Stimulated activated CD4-positive, alpha-beta T cell treated with anti-CD3 and anti-CD28 coated beads, Interleukin-2, amount 100 ng/mL, for 48 hours (primary cell): ENCODE measurements at regions not wholly inside any gene's neighbourhood (a gene's known extent, or its start where the extent isn't known, plus 50 kb on each side); places are given as distances from the start of the nearest gene placed in this dataset.
"Not testable (repeated sequence)": the region's sequence is repeated elsewhere in the genome, so short reads cannot be mapped to it uniquely, and the experiment has no call there.

Source experiments
- DNase-seq, 2 donors: peaks; one replicate each; pipeline ENCODE4 v3.0.0-alpha.2; 2020

GRCh38 chr3:56954125-56954524 is 106.3 kb upstream of the SPATA12 start:
- no peak for DNase-seq

- DNase-seq = no peak
Observed at GRCh38 chr3:56952846-56953245, 107.6 kb upstream of the SPATA12 start.

GRCh38 chr3:56952061-56952460 is 108.4 kb upstream of the SPATA12 start:
- no peak for DNase-seq

- DNase-seq = no peak
Observed at GRCh38 chr3:56951366-56951765, 109.1 kb upstream of the SPATA12 start.

- not testable (repeated sequence) for DNase-seq
Observed at GRCh38 chr3:56945378-56945777, 115.1 kb upstream of the SPATA12 start.

GRCh38 chr3:56942523-56942922 is 117.9 kb upstream of the SPATA12 start:
- DNase-seq = no peak

GRCh38 chr3:56940976-56941375 is 119.5 kb upstream of the SPATA12 start:
- DNase-seq = no peak

GRCh38 chr3:56940321-56940720 is 120.1 kb upstream of the SPATA12 start:
- DNase-seq = no peak

- no peak for DNase-seq
Observed at GRCh38 chr3:56939834-56940233, 120.6 kb upstream of the SPATA12 start.

- DNase-seq = no peak
Observed at GRCh38 chr3:56938530-56938929, 121.9 kb upstream of the SPATA12 start.

- DNase-seq = no peak
Observed at GRCh38 chr3:56937580-56937979, 122.9 kb upstream of the SPATA12 start.

GRCh38 chr3:56935811-56936210 is 124.7 kb upstream of the SPATA12 start:
- DNase-seq = no peak

GRCh38 chr3:56934481-56934880 is 126.0 kb upstream of the SPATA12 start:
- not testable (repeated sequence) for DNase-seq

- DNase-seq = no peak
Observed at GRCh38 chr3:56933803-56934202, 126.7 kb upstream of the SPATA12 start.

- no peak for DNase-seq
Observed at GRCh38 chr3:56932866-56933265, 127.6 kb upstream of the SPATA12 start.

- DNase-seq = no peak
Observed at GRCh38 chr3:56931836-56932235, 128.6 kb upstream of the SPATA12 start.

- no peak for DNase-seq
Observed at GRCh38 chr3:56930706-56931105, 129.0 kb upstream of the ARHGEF3 start.

- DNase-seq = no peak
Observed at GRCh38 chr3:56929809-56930615, 128.3 kb upstream of the ARHGEF3 start.

- no peak for DNase-seq
Observed at GRCh38 chr3:56928379-56929068, 126.8 kb upstream of the ARHGEF3 start.

- DNase-seq = no peak
Observed at GRCh38 chr3:56927855-56928254, 126.1 kb upstream of the ARHGEF3 start.

- no peak for DNase-seq
Observed at GRCh38 chr3:56926947-56927282, 125.2 kb upstream of the ARHGEF3 start.

- no peak for DNase-seq
Observed at GRCh38 chr3:56926243-56926946, 124.6 kb upstream of the ARHGEF3 start.

GRCh38 chr3:56924700-56925099 is 123.0 kb upstream of the ARHGEF3 start:
- DNase-seq = not testable (repeated sequence)
